ENCODE measurements at regions not wholly inside any gene's neighbourhood (a gene's known extent, or its start where the extent isn't known, plus 50 kb on each side); places are given as distances from the start of the nearest gene placed in this dataset.
"Not testable (repeated sequence)": the region's sequence is repeated elsewhere in the genome, so short reads cannot be mapped to it uniquely, and the experiment has no call there.

GRCh38 chr4:24219209-24219608 lies 329.4 kb upstream of the PPARGC1A start:
- Mint-ChIP-seq H3K9me3 (peaks cover 6 to 7% of the 10 kb centered on the region in 2 donors), H3K27ac (no peak overlapping the region), H3K36me3 (no peaks in the 10 kb centered on the region)
- no peak for DNase-seq (ENCODE audit: low spot score in 2 of 2)
- no peak for ATAC-seq

- Mint-ChIP-seq H3K9me3 (peaks cover 3 to 5% of the 10 kb centered on the region in 2 donors), H3K27ac (no peak overlapping the region), H3K36me3 (no peaks in the 10 kb centered on the region)
- ATAC-seq, result no peak
- DNase-seq (ENCODE audit: low spot score in 2 of 2), result no peak
Measured at GRCh38 chr4:24218566-24218965, 328.7 kb upstream of the PPARGC1A start.

- no peak for ATAC-seq
- no peak overlapping the region for H3K27ac Mint-ChIP-seq
- no peaks in the 10 kb centered on the region for H3K36me3 Mint-ChIP-seq
- peaks cover 6 to 7% of the 10 kb centered on the region in 2 donors for H3K9me3 Mint-ChIP-seq
- no peak for DNase-seq (ENCODE audit: low spot score in 2 of 2)
Measured at GRCh38 chr4:24214796-24215195, 324.9 kb upstream of the PPARGC1A start.

GRCh38 chr4:24213961-24214360 lies 324.1 kb upstream of the PPARGC1A start:
- peaks cover 4 to 6% of the 10 kb centered on the region in 2 donors for H3K9me3 Mint-ChIP-seq
- no peak overlapping the region for H3K27ac Mint-ChIP-seq
- DNase-seq (ENCODE audit: low spot score in 2 of 2), result no peak
- H3K36me3 Mint-ChIP-seq, result no peaks in the 10 kb centered on the region
- ATAC-seq, result no peak

- peaks cover 3 to 4% of the 10 kb centered on the region in 2 donors for H3K9me3 Mint-ChIP-seq
- H3K36me3 Mint-ChIP-seq, result no peaks in the 10 kb centered on the region
- DNase-seq (ENCODE audit: low spot score in 2 of 2) (no peak), ATAC-seq (no peak)
- no peak overlapping the region for H3K27ac Mint-ChIP-seq
Measured at GRCh38 chr4:24212642-24213041, 322.8 kb upstream of the PPARGC1A start.

GRCh38 chr4:24211856-24212255 lies 322.0 kb upstream of the PPARGC1A start:
- Mint-ChIP-seq H3K9me3 (peaks cover 3 to 4% of the 10 kb centered on the region in 2 donors), H3K27ac (no peak overlapping the region), H3K36me3 (no peaks in the 10 kb centered on the region)
- ATAC-seq (no peak), DNase-seq (ENCODE audit: low spot score in 2 of 2) (no peak)

- Mint-ChIP-seq H3K27ac (no peak overlapping the region), H3K36me3 (no peaks in the 10 kb centered on the region), H3K9me3 (peaks cover 3 to 4% of the 10 kb centered on the region in 2 donors)
- no peak for ATAC-seq
- no peak for DNase-seq (ENCODE audit: low spot score in 2 of 2)
Measured at GRCh38 chr4:24210332-24210902, 320.6 kb upstream of the PPARGC1A start.

GRCh38 chr4:24209906-24210305 lies 320.1 kb upstream of the PPARGC1A start:
- DNase-seq (ENCODE audit: low spot score in 2 of 2), result no peak
- ATAC-seq, result no peak
- no peaks in the 10 kb centered on the region for H3K36me3 Mint-ChIP-seq
- H3K9me3 Mint-ChIP-seq, result peaks cover 3 to 4% of the 10 kb centered on the region in 2 donors
- H3K27ac Mint-ChIP-seq, result no peak overlapping the region

GRCh38 chr4:24209131-24209530 lies 319.3 kb upstream of the PPARGC1A start:
- Mint-ChIP-seq H3K36me3 (no peaks in the 10 kb centered on the region), H3K27ac (no peak overlapping the region), H3K9me3 (peaks cover 3 to 4% of the 10 kb centered on the region in 2 donors)
- DNase-seq (ENCODE audit: low spot score in 2 of 2), result no peak
- ATAC-seq, result no peak

- Mint-ChIP-seq H3K27ac (no peak overlapping the region), H3K36me3 (no peaks in the 10 kb centered on the region), H3K9me3 (peaks cover 3 to 4% of the 10 kb centered on the region in 2 donors)
- ATAC-seq (no peak), DNase-seq (ENCODE audit: low spot score in 2 of 2) (no peak)
Measured at GRCh38 chr4:24208691-24209090, 318.8 kb upstream of the PPARGC1A start.

GRCh38 chr4:24204708-24205107 lies 314.9 kb upstream of the PPARGC1A start:
- H3K36me3 Mint-ChIP-seq; H3K27ac Mint-ChIP-seq; ATAC-seq; DNase-seq (ENCODE audit: low spot score in 2 of 2); H3K9me3 Mint-ChIP-seq: not testable (repeated sequence)

GRCh38 chr4:24203926-24204325 lies 314.1 kb upstream of the PPARGC1A start:
- no peaks in the 10 kb centered on the region for H3K36me3 Mint-ChIP-seq
- ATAC-seq (no peak), DNase-seq (ENCODE audit: low spot score in 2 of 2) (no peak)
- H3K27ac Mint-ChIP-seq, result no peak overlapping the region
- no peaks in the 10 kb centered on the region for H3K9me3 Mint-ChIP-seq

- ATAC-seq (no peak), DNase-seq (ENCODE audit: low spot score in 2 of 2) (no peak)
- no peaks in the 10 kb centered on the region for H3K9me3 Mint-ChIP-seq
Measured at GRCh38 chr4:24202579-24202978, 312.7 kb upstream of the PPARGC1A start.

GRCh38 chr4:24197955-24198354 lies 308.1 kb upstream of the PPARGC1A start:
- Mint-ChIP-seq H3K36me3 (no peaks in the 10 kb centered on the region), H3K9me3 (peaks cover 0 to 3% of the 10 kb centered on the region in 2 donors), H3K27ac (no peak overlapping the region)
- ATAC-seq, result no peak
- no peak for DNase-seq (ENCODE audit: low spot score in 2 of 2)

More at GRCh38 chr4:24202579-24202978, 312.7 kb upstream of the PPARGC1A start:
- Mint-ChIP-seq H3K36me3 (no peaks in the 10 kb centered on the region), H3K27ac (no peak overlapping the region)

GRCh38 chr4:24196785-24197184 lies 306.9 kb upstream of the PPARGC1A start:
- no peaks in the 10 kb centered on the region for H3K36me3 Mint-ChIP-seq
- no peak overlapping the region for H3K27ac Mint-ChIP-seq
- no peak for DNase-seq (ENCODE audit: low spot score in 2 of 2)
- no peak for ATAC-seq
- peaks cover 0 to 3% of the 10 kb centered on the region in 2 donors for H3K9me3 Mint-ChIP-seq

- Mint-ChIP-seq H3K27ac (no peak overlapping the region), H3K36me3 (no peaks in the 10 kb centered on the region), H3K9me3 (peaks cover 0 to 3% of the 10 kb centered on the region in 2 donors)
- ATAC-seq (no peak), DNase-seq (ENCODE audit: low spot score in 2 of 2) (no peak)
Measured at GRCh38 chr4:24195991-24196736, 306.3 kb upstream of the PPARGC1A start.

GRCh38 chr4:24192018-24192641 lies 302.3 kb upstream of the PPARGC1A start:
- DNase-seq (ENCODE audit: low spot score in 2 of 2), result no peak
- ATAC-seq, result no peak
- Mint-ChIP-seq H3K27ac (no peak overlapping the region), H3K9me3 (peaks cover 0 to 3% of the 10 kb centered on the region in 2 donors), H3K36me3 (no peaks in the 10 kb centered on the region)

Data from activated naive CD4-positive, alpha-beta T cell treated with anti-CD3 and anti-CD28 coated beads, Interleukin-2, amount 50 U/mL, for 72 hours (primary cell).